ENCODE measurements at regions not wholly inside any gene's neighbourhood (a gene's known extent, or its start where the extent isn't known, plus 50 kb on each side); places are given as distances from the start of the nearest gene placed in this dataset.

GRCh38 chr20:17108896-17109295 lies 117.9 kb upstream of the PCSK2 start:
- intact Hi-C loops (cut with micrococcal nuclease), result no loop called here

GRCh38 chr20:17109307-17109706 lies 117.5 kb upstream of the PCSK2 start:
- DNase-seq, result no peak
- Mint-ChIP-seq H3K4me3 (no peak overlapping the region), H3K36me3 (ENCODE audit: low read depth) (no peaks in the 10 kb centered on the region), H3K9me3 (peaks cover 5% of the 10 kb centered on the region), H3K27me3 (no peaks in the 10 kb centered on the region), H3K27ac (no peak overlapping the region), H3K4me1 (no peaks in the 10 kb centered on the region)
- intact Hi-C loops (cut with micrococcal nuclease), result no loop called here
- no peak for TF ChIP-seq CTCF (IDR thresholded peaks at IDR 0.05)
- ChIA-PET POLR2A (no interaction called here), CTCF (no interaction called here)
- ATAC-seq (ENCODE audit: low read depth), result no peak

More at GRCh38 chr20:17108896-17109295, 117.9 kb upstream of the PCSK2 start:
- Mint-ChIP-seq H3K27me3 (no peaks in the 10 kb centered on the region), H3K4me3 (no peak overlapping the region), H3K36me3 (ENCODE audit: low read depth) (no peaks in the 10 kb centered on the region), H3K27ac (no peak overlapping the region), H3K4me1 (no peaks in the 10 kb centered on the region), H3K9me3 (peaks cover 5% of the 10 kb centered on the region)
- no peak for DNase-seq
- ChIA-PET CTCF (no interaction called here), POLR2A (no interaction called here)
- ATAC-seq (ENCODE audit: low read depth), result no peak
- TF ChIP-seq CTCF (IDR thresholded peaks at IDR 0.05), result no peak

GRCh38 chr20:17128206-17128605 lies 98.6 kb upstream of the PCSK2 start:
- H3K36me3 Mint-ChIP-seq (ENCODE audit: low read depth), result no peaks in the 10 kb centered on the region
- intact Hi-C loops (cut with micrococcal nuclease), result no loop called here
- DNase-seq (no peak), ATAC-seq (ENCODE audit: low read depth) (no peak)
- H3K4me3 Mint-ChIP-seq, result no peak overlapping the region
- POLR2A ChIA-PET, result no interaction called here
- no peaks in the 10 kb centered on the region for H3K9me3 Mint-ChIP-seq
- H3K27me3 Mint-ChIP-seq, result no peaks in the 10 kb centered on the region
- no peaks in the 10 kb centered on the region for H3K4me1 Mint-ChIP-seq
- H3K27ac Mint-ChIP-seq, result no peak overlapping the region
- CTCF ChIA-PET, result no interaction called here
- TF ChIP-seq CTCF (IDR thresholded peaks at IDR 0.05), result no peak

- ChIA-PET POLR2A (no interaction called here), CTCF (no interaction called here)
- no peak for TF ChIP-seq CTCF (IDR thresholded peaks at IDR 0.05)
- Mint-ChIP-seq H3K27ac (no peak overlapping the region), H3K36me3 (ENCODE audit: low read depth) (no peaks in the 10 kb centered on the region), H3K4me1 (no peaks in the 10 kb centered on the region), H3K4me3 (no peak overlapping the region), H3K27me3 (no peaks in the 10 kb centered on the region), H3K9me3 (no peaks in the 10 kb centered on the region)
- intact Hi-C loops (cut with micrococcal nuclease), result no loop called here
- DNase-seq (no peak), ATAC-seq (ENCODE audit: low read depth) (no peak)
Observed at GRCh38 chr20:17129089-17129488, 97.8 kb upstream of the PCSK2 start.

- H3K36me3 Mint-ChIP-seq (ENCODE audit: low read depth), result no peaks in the 10 kb centered on the region
- H3K4me1 Mint-ChIP-seq, result no peaks in the 10 kb centered on the region
- no peak overlapping the region for H3K4me3 Mint-ChIP-seq
- no peak overlapping the region for H3K27ac Mint-ChIP-seq
- ATAC-seq (ENCODE audit: low read depth) (no peak), DNase-seq (no peak)
- ChIA-PET POLR2A (no interaction called here), CTCF (no interaction called here)
- no peaks in the 10 kb centered on the region for H3K27me3 Mint-ChIP-seq
- peaks cover 3% of the 10 kb centered on the region for H3K9me3 Mint-ChIP-seq
- intact Hi-C loops (cut with micrococcal nuclease), result no loop called here
- TF ChIP-seq CTCF (IDR thresholded peaks at IDR 0.05), result no peak
Observed at GRCh38 chr20:17137692-17138091, 89.1 kb upstream of the PCSK2 start.

Measured in activated B cell treated with CpG ODN at 0.5 μM for 24 hours (primary cell).